Spleen (tissue), 11 donors: ENCODE measurements at regions not wholly inside any gene's neighbourhood (a gene's known extent, or its start where the extent isn't known, plus 50 kb on each side); places are given as distances from the start of the nearest gene placed in this dataset.

ENCODE experiments used
- DNase-seq: peaks from one replicate; pipeline ENCODE4 v3.0.0-alpha.2; 2020
- H3K27ac ChIP-seq, 8 donors: fragments of 200-600 bp; sonication (generic) in 7 of 8; 1 replicate in 4 of 8; 2 replicates in 4 of 8; pipeline versions ENCODE4 v1.5.0 to v1.8.0; 2016 to 2021; ENCODE audit warnings: inconsistent platforms in 4 of 8, mild to moderate bottlenecking in 4 of 8, moderate library complexity in 1 of 8
- H3K27me3 ChIP-seq, 7 donors: fragments of 200-600 bp; sonication (generic) in 6 of 7; replicated peaks in 1 of 7; 1 replicate in 4 of 7; 2 replicates in 3 of 7; pipeline versions ENCODE4 v1.5.0 to v1.8.0; 2016 to 2021; ENCODE audit warnings: inconsistent platforms in 3 of 7, mild to moderate bottlenecking in 1 of 7
- H3K36me3 ChIP-seq, 6 donors: fragments of 200-600 bp; sonication (generic) in 5 of 6; 1 replicate in 4 of 6; 2 replicates in 2 of 6; pipeline versions ENCODE4 v1.5.0 to v1.8.0; 2016 to 2021; ENCODE audit warnings: inconsistent platforms in 2 of 6
- H3K4me1 ChIP-seq, 6 donors: fragments of 200-600 bp; sonication (generic) in 5 of 6; 1 replicate in 3 of 6; 2 replicates in 3 of 6; pipeline versions ENCODE4 v1.5.0 to v1.8.0; 2016 to 2021; ENCODE audit warnings: inconsistent platforms in 3 of 6
- H3K4me3 ChIP-seq, 8 donors: fragments of 200-600 bp; sonication (generic) in 7 of 8; 1 replicate in 4 of 8; 2 replicates in 4 of 8; pipeline versions ENCODE4 v1.5.0 to v1.8.0; 2016 to 2021; ENCODE audit warnings: inconsistent platforms in 4 of 8, mild to moderate bottlenecking in 4 of 8, moderate library complexity in 2 of 8
- H3K9me3 ChIP-seq, 8 donors: fragments of 200-600 bp; sonication (generic) in 7 of 8; 1 replicate in 4 of 8; 2 replicates in 4 of 8; pipeline versions ENCODE4 v1.5.0 to v1.8.0; 2016 to 2021; ENCODE audit warnings: inconsistent platforms in 4 of 8
- POLR2A ChIP-seq, 3 donors: fragments of 450-650 bp; IDR thresholded peaks; one replicate each; pipeline ENCODE4 v1.5.1; 2017; ENCODE audit warnings: antibody characterized with exemption in 3 of 3, mild to moderate bottlenecking in 1 of 3
- POLR2AphosphoS5 ChIP-seq, 3 donors: sonication (generic); formaldehyde crosslinking; IDR thresholded peaks; one replicate each; pipeline ENCODE4 v1.5.1; 2017; ENCODE audit warnings: antibody characterized with exemption in 3 of 3
- WGBS, 5 donors: extraction: QIAGEN DNeasy Blood & Tissue Kit in 3 of 5; methylation state at CpG; one replicate each; pipeline versions ENCODE4 v1.1.5 to v1.1.7; 2013 to 2018; 5-methylcytosine and 5-hydroxymethylcytosine counted together
- intact Hi-C: fragments of 100-400 bp; cut with DNase I; formaldehyde crosslinking; loops from one replicate; pipeline ENCODE4 v1.15.0; 2023; ENCODE audit warnings: low total_unique reads
- TF ChIP-seq, protein P1 (sequence below), 11 experiments: fragments of 200-600 bp in 7 of 11; fragments of 450-650 bp in 4 of 11; sonication (generic) in 4 of 11; IDR thresholded peaks in 8 of 11; conservative IDR thresholded peaks in 3 of 11; 1 replicate in 7 of 11; 2 replicates in 4 of 11; pipeline versions ENCODE4 v1.4.0 to v1.8.0; 2016 to 2021; ENCODE audit warnings: antibody characterized with exemption in 11 of 11, inconsistent platforms in 4 of 11, mild to moderate bottlenecking in 1 of 11
- donor health status: healthy with polysubstance abuse.
- donor health status: DM: no; HTN: no; CAD: no; lungs with moderate emphysema.
- donor health status: DM: no; HTN: no; CAD: no.
- donor health status: Bipolar disorder and iron deficiency.
- donor health status: healthy.
- donor health status: DM: no; HTN: no; CAD: no.
- donor health status: DM: yes; HTN: yes; CAD: no.

DNA sequence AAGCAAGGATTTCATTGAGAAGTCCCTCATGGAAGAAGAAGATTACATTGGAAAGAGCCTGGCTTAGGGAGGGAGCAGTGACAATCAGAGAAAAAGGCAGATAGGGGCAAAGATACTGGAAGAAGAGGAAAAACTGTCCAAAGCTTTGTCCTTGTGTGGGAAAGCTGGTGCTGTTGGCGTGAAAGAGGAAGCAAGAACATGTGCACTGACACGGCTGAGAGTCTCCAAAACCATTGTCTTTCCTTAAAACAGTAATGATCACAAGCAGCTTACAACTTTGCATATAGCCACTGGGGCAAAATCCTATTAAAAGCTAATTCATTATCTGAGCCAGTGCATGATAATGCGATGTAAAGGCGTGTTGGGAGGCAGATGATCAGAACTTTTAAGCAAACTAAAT, 85.1 kb upstream of the ESR1 start:
- Histone ChIP-seq H3K36me3 (no peaks in the 10 kb centered on the region), H3K4me1 (peaks cover 0 to 21% (median 8%) of the 10 kb centered on the region in 6 donors), H3K27ac (no peak overlapping the region), H3K4me3 (no peak overlapping the region), H3K9me3 (no peaks in the 10 kb centered on the region), H3K27me3 (no peaks in the 10 kb centered on the region)
- no peak for DNase-seq
- TF ChIP-seq, protein P1, sequence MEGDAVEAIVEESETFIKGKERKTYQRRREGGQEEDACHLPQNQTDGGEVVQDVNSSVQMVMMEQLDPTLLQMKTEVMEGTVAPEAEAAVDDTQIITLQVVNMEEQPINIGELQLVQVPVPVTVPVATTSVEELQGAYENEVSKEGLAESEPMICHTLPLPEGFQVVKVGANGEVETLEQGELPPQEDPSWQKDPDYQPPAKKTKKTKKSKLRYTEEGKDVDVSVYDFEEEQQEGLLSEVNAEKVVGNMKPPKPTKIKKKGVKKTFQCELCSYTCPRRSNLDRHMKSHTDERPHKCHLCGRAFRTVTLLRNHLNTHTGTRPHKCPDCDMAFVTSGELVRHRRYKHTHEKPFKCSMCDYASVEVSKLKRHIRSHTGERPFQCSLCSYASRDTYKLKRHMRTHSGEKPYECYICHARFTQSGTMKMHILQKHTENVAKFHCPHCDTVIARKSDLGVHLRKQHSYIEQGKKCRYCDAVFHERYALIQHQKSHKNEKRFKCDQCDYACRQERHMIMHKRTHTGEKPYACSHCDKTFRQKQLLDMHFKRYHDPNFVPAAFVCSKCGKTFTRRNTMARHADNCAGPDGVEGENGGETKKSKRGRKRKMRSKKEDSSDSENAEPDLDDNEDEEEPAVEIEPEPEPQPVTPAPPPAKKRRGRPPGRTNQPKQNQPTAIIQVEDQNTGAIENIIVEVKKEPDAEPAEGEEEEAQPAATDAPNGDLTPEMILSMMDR (IDR thresholded peaks at IDR 0.05 in 8 of 11, conservative IDR thresholded peaks at IDR 0.05 in 3 of 11): no peak
- TF ChIP-seq POLR2AphosphoS5 (IDR thresholded peaks at IDR 0.05) (no peak), POLR2A (IDR thresholded peaks at IDR 0.05) (no peak)
- intact Hi-C loops: no loop called here
- 47 to 55% (median 53%) methylated on average over 4 of the region's 4 CpGs for WGBS, 5 donors

DNA sequence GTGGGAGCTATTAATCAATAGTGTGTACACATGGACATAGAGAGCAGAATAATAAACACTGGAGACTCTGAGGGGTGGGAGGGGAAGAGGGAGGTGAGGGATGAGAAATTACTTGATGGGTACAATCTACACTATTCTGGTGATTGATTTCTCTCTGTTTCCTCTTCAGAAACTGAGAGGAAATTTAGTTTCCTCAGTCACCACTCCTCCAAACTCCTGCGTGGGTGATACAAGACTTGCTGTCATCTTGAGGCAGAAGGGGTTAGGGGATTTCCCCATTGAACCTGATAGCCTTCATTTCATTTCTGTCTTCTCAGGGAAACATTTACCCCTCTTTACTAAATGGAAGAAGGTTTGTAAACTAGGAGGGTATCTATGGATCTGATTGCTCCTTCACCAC, 84.3 kb upstream of the ESR1 start:
- Histone ChIP-seq H3K4me1 (peaks cover 0 to 21% (median 8%) of the 10 kb centered on the region in 6 donors), H3K36me3 (no peaks in the 10 kb centered on the region), H3K4me3 (no peak overlapping the region), H3K27ac (no peak overlapping the region), H3K9me3 (no peaks in the 10 kb centered on the region), H3K27me3 (no peaks in the 10 kb centered on the region)
- no peak for TF ChIP-seq POLR2AphosphoS5 (IDR thresholded peaks at IDR 0.05)
- TF ChIP-seq, protein P1 (IDR thresholded peaks at IDR 0.05 in 8 of 11, conservative IDR thresholded peaks at IDR 0.05 in 3 of 11): no peak
- TF ChIP-seq POLR2A (IDR thresholded peaks at IDR 0.05): no peak
- no peak for DNase-seq
- intact Hi-C loops: no loop called here
- WGBS, 5 donors: 3 to 24% (median 9%) methylated on average over 1 of the region's 1 CpG

DNA sequence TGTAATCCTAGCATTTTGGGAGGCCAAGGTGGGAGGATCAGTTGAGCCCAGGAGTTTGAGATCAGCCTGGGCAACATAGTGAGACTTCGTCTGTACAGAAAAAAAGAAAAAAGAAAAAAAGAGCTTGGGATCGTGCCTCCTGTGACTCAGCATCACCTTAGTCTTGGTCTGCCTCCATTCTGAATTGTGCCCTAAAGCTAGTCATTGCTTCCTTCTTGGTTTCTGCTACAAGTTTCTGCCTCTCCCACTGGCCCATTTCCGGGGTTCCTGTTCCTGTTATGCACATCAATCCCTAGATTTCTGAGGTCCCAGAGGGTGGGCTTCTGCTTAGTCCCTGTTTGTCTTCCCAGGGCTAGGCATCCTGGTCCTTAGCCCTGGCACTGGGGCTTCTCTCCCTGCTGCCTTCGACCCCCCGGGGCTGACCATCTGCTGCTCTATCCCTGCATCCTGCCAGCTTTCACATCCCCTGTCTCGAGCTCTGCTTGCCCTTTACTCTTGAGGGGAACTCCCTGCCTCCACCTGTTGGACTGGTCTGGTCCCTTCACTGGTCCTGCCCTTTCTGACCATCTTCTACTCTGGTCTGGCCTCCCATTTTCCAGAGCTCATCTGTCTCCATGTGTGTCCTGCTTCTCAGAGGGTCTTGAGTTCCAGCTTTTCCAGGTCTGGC, 77.5 kb upstream of the ESR1 start:
- WGBS, 5 donors: 76 to 82% (median 81%) methylated on average over 6 of the region's 6 CpGs
- no peaks in the 10 kb centered on the region for H3K27me3 ChIP-seq
- intact Hi-C loops: no loop called here
- H3K27ac ChIP-seq: no peak overlapping the region
- peaks cover 0 to 10% (median 4%) of the 10 kb centered on the region in 8 donors for H3K9me3 ChIP-seq
- H3K36me3 ChIP-seq: no peaks in the 10 kb centered on the region
- no peak for TF ChIP-seq POLR2A (IDR thresholded peaks at IDR 0.05)
- TF ChIP-seq POLR2AphosphoS5 (IDR thresholded peaks at IDR 0.05): no peak
- DNase-seq: no peak
- peaks cover 0 to 6% (median 0%) of the 10 kb centered on the region in 6 donors for H3K4me1 ChIP-seq
- H3K4me3 ChIP-seq: no peak overlapping the region

DNA sequence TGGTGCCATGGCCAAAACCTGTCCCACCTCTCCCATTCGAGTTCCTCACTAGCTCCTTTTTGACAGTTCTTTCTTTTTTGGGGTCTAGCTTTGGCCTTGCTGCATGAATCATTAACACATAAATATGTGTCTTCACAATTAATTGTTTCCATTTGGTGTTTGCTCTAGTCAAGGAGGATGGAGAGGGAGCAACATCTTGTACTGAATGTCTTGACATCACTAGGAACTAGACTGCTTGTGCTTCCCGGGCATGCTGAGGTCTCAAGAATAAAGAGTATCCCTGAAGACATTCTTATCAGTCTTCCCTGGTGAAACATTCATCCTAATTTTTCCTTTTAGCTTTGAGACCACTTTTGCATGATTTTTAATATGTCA, 77.0 kb upstream of the ESR1 start:
- H3K9me3 ChIP-seq: peaks cover 0 to 10% (median 4%) of the 10 kb centered on the region in 8 donors
- 75 to 90% (median 85%) methylated on average over 2 of the region's 2 CpGs for WGBS, 5 donors
- intact Hi-C loops: no loop called here

More for the DNA sequence above, 77.0 kb upstream of the ESR1 start:
- TF ChIP-seq POLR2AphosphoS5 (IDR thresholded peaks at IDR 0.05) (no peak), POLR2A (IDR thresholded peaks at IDR 0.05) (no peak)
- TF ChIP-seq, protein P1 (IDR thresholded peaks at IDR 0.05 in 8 of 11, conservative IDR thresholded peaks at IDR 0.05 in 3 of 11): no peak
- Histone ChIP-seq H3K27ac (no peak overlapping the region), H3K27me3 (no peaks in the 10 kb centered on the region), H3K4me3 (no peak overlapping the region), H3K36me3 (no peaks in the 10 kb centered on the region), H3K4me1 (peaks cover 0 to 6% (median 0%) of the 10 kb centered on the region in 6 donors)
- no peak for DNase-seq
